Sigmoid colon (tissue), 3 donors: ENCODE measurements at regions not wholly inside any gene's neighbourhood (a gene's known extent, or its start where the extent isn't known, plus 50 kb on each side); places are given as distances from the start of the nearest gene placed in this dataset.

Experiments
- CTCF ChIP-seq, 4 experiments: fragments of 450-650 bp in 3 of 4; fragments of 200-600 bp in 1 of 4; IDR thresholded peaks; one replicate each; pipeline ENCODE4 v1.5.1; 2016 to 2019; ENCODE audit warnings: antibody characterized with exemption in 4 of 4, mild to moderate bottlenecking in 3 of 4, moderate library complexity in 2 of 4
- POLR2A ChIP-seq, 2 donors: fragments of 450-650 bp; IDR thresholded peaks; one replicate each; pipeline ENCODE4 v1.6.1; 2016; ENCODE audit warnings: antibody characterized with exemption in 2 of 2, mild to moderate bottlenecking in 2 of 2, moderate library complexity in 2 of 2

- TF ChIP-seq CTCF (IDR thresholded peaks at IDR 0.05) (no peak), POLR2A (IDR thresholded peaks at IDR 0.05) (no peak)
These were observed 71.3 kb upstream of the GNG2 start for GRCh38 chr14:51789114-51789513.
